GM12878 (cell line): ENCODE measurements at regions not wholly inside any gene's neighbourhood (a gene's known extent, or its start where the extent isn't known, plus 50 kb on each side); places are given as distances from the start of the nearest gene placed in this dataset.

ENCODE experiments used
- ATF3 ChIP-seq: IDR thresholded peaks from 2 replicates; pipeline ENCODE4 v1.6.1; 2011; ENCODE audit warnings: low read depth, mild to moderate bottlenecking, low read length, moderate library complexity, borderline replicate concordance; ENCODE audit errors: extremely low read depth
- BCL11A ChIP-seq: IDR thresholded peaks from 2 replicates; pipeline ENCODE4 v1.6.1; 2011; ENCODE audit warnings: low read depth, low read length
- BCL3 ChIP-seq: IDR thresholded peaks from 2 replicates; pipeline ENCODE4 v1.6.1; 2011; ENCODE audit warnings: borderline replicate concordance, low read depth, mild to moderate bottlenecking, moderate library complexity, low read length; ENCODE audit not compliant: insufficient read depth, poor library complexity, severe bottlenecking
- BRCA1 ChIP-seq: IDR thresholded peaks from 2 replicates; pipeline ENCODE4 v1.6.1; 2011; ENCODE audit warnings: low read depth, low read length, improper control_type of control experiment
- DPF2 ChIP-seq: fragments of 450-650 bp; IDR thresholded peaks from 2 replicates; pipeline ENCODE4 v1.6.1; 2017; ENCODE audit warnings: mild to moderate bottlenecking
- MTA2 ChIP-seq: fragments of 450-650 bp; IDR thresholded peaks from 2 replicates; pipeline ENCODE4 v1.6.1; 2016; ENCODE audit warnings: low read depth, mild to moderate bottlenecking, moderate library complexity
- NFYA ChIP-seq: IDR thresholded peaks from 2 replicates; pipeline ENCODE4 v1.6.1; 2011; ENCODE audit warnings: low read depth, mild to moderate bottlenecking, low read length, improper control_type of control experiment, borderline replicate concordance
- NR2C2 ChIP-seq: IDR thresholded peaks from 2 replicates; pipeline ENCODE4 v1.6.1; 2011; ENCODE audit warnings: borderline replicate concordance, low read depth; ENCODE audit not compliant: control insufficient read depth, insufficient read length
- POLR2AphosphoS5 ChIP-seq: IDR thresholded peaks from 2 replicates; pipeline ENCODE4 v1.6.1; 2011; ENCODE audit warnings: mild to moderate bottlenecking, low read length, inconsistent platforms
- POU2F2 ChIP-seq: IDR thresholded peaks from 3 replicates; pipeline ENCODE4 v1.6.1; 2011; ENCODE audit warnings: low read depth, mild to moderate bottlenecking, low read length, borderline replicate concordance
- RCOR1 ChIP-seq: conservative IDR thresholded peaks from 2 replicates; pipeline ENCODE4 v1.6.1; 2012; ENCODE audit warnings: low read depth, low read length, improper control_type of control experiment
- SKIL ChIP-seq: fragments of 450-650 bp; IDR thresholded peaks from 2 replicates; pipeline ENCODE4 v1.6.1; 2017; ENCODE audit warnings: mild to moderate bottlenecking, low read depth, inconsistent platforms; ENCODE audit not compliant: poor library complexity, severe bottlenecking
- ZBTB40 ChIP-seq: fragments of 450-650 bp; IDR thresholded peaks from 2 replicates; pipeline ENCODE4 v1.6.1; 2016; ENCODE audit warnings: mild to moderate bottlenecking, moderate library complexity, borderline replicate concordance
- TF ChIP-seq, protein P1 (sequence below): fragments of 450-650 bp; IDR thresholded peaks from 2 replicates; pipeline ENCODE4 v1.6.1; 2018; ENCODE audit warnings: mild to moderate bottlenecking, low read depth, moderate library complexity; ENCODE audit not compliant: partially characterized antibody
- TF ChIP-seq, protein P2 (sequence below), 3 experiments: IDR thresholded peaks in 2 of 3; conservative IDR thresholded peaks in 1 of 3; 2 replicates each; pipeline ENCODE4 v1.5.1; 2011; ENCODE audit warnings: low read depth in 3 of 3, low read length in 3 of 3, mild to moderate bottlenecking in 3 of 3, control low read depth in 2 of 3, moderate library complexity in 2 of 3, inconsistent platforms in 1 of 3, mixed read lengths in 1 of 3; ENCODE audit not compliant: control insufficient read depth in 2 of 3, insufficient read depth in 1 of 3; ENCODE audit errors: extremely low read depth in 1 of 3

DNA sequence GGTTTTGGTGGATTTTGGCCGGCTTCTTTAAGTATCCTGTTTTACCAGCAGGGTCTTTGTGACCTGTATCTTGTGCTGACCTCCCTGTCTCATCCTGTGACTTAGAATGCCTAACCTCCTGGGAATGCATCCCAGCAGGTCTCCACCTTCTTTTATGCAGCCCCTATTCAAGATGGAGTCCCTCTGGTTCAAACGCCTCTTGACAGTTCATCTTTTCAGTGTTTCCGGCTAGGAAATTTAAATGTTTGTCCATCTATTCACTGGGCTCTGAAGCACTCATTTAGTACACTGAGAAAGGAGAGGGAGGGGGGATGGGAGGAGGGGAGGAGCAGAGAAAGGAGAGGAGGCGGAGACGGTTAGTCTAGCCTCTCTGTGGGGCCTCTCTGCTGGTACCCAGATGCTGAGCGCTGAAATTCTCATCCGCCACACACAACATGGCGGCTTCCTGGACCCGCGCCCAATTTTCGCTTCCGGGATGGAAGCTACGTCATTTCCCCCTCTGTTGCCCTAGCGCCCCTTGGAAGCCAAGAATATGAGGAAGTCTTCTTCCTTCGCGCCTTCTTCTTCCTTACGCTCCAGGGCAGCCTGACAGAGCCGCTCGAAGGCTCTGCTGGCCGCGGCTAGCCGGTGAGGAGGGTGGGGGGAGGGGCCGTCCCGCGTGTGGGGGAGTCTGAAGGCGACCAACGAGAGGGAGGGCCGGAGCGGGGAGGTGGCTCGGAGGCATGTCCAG is 69.0 kb upstream of the SYT13 start (continued):
- TF ChIP-seq BRCA1: no peak
- TF ChIP-seq ATF3: no peak
- TF ChIP-seq POLR2AphosphoS5: no peak
- TF ChIP-seq POU2F2: no peak
- TF ChIP-seq ZBTB40: peak; percentile 74
- TF ChIP-seq, protein P1, sequence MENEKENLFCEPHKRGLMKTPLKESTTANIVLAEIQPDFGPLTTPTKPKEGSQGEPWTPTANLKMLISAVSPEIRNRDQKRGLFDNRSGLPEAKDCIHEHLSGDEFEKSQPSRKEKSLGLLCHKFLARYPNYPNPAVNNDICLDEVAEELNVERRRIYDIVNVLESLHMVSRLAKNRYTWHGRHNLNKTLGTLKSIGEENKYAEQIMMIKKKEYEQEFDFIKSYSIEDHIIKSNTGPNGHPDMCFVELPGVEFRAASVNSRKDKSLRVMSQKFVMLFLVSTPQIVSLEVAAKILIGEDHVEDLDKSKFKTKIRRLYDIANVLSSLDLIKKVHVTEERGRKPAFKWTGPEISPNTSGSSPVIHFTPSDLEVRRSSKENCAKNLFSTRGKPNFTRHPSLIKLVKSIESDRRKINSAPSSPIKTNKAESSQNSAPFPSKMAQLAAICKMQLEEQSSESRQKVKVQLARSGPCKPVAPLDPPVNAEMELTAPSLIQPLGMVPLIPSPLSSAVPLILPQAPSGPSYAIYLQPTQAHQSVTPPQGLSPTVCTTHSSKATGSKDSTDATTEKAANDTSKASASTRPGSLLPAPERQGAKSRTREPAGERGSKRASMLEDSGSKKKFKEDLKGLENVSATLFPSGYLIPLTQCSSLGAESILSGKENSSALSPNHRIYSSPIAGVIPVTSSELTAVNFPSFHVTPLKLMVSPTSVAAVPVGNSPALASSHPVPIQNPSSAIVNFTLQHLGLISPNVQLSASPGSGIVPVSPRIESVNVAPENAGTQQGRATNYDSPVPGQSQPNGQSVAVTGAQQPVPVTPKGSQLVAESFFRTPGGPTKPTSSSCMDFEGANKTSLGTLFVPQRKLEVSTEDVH: no peak
- no peak for TF ChIP-seq NR2C2
- TF ChIP-seq DPF2: no peak
- TF ChIP-seq SKIL: no peak
- no peak for TF ChIP-seq NFYA
- TF ChIP-seq, protein P2, sequence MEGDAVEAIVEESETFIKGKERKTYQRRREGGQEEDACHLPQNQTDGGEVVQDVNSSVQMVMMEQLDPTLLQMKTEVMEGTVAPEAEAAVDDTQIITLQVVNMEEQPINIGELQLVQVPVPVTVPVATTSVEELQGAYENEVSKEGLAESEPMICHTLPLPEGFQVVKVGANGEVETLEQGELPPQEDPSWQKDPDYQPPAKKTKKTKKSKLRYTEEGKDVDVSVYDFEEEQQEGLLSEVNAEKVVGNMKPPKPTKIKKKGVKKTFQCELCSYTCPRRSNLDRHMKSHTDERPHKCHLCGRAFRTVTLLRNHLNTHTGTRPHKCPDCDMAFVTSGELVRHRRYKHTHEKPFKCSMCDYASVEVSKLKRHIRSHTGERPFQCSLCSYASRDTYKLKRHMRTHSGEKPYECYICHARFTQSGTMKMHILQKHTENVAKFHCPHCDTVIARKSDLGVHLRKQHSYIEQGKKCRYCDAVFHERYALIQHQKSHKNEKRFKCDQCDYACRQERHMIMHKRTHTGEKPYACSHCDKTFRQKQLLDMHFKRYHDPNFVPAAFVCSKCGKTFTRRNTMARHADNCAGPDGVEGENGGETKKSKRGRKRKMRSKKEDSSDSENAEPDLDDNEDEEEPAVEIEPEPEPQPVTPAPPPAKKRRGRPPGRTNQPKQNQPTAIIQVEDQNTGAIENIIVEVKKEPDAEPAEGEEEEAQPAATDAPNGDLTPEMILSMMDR (IDR thresholded peaks at IDR 0.05 in 2 of 3, conservative IDR thresholded peaks at IDR 0.05 in 1 of 3; ENCODE audit: control insufficient read depth in 2 of 3, extremely low read depth in 1 of 3, insufficient read depth in 1 of 3, low read depth in 3 of 3, low read length in 3 of 3): no peak
- TF ChIP-seq BCL11A: no peak
- TF ChIP-seq BCL3: no peak
- TF ChIP-seq RCOR1: no peak
- no peak for TF ChIP-seq MTA2
